ENCODE measurements at regions not wholly inside any gene's neighbourhood (a gene's known extent, or its start where the extent isn't known, plus 50 kb on each side); places are given as distances from the start of the nearest gene placed in this dataset.

DNA sequence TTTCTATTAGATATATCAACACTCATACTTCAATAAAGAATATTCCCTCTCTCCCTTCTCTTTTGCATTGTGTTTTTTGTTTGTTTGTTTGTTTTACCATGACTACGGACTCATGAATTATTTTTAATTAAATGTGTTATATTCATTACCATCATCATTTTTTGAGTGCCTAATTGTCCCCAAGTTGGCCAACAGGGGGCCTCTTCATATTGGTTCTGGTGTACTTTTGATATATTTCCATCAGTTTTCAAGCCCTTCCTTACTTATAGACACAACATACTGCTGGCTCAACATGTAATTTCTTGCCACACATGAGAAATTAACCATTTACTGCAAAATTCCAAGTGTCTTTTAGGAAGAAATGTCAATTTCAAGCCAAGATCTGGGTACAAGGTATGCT, 54.5 kb upstream of the GPC6 start:
- no peak overlapping the region for H2BK15ac ChIP-seq (ENCODE audit: low read depth, low read length)
- in situ Hi-C loops (cut with MboI; ENCODE audit: low sequenced_read_pairs), result loop anchor here (25.0 kb wide), 1 partner anchor 985 kb away; no protein-coding TSS in a partner anchor
- no peak overlapping the region for H3K4me2 ChIP-seq (ENCODE audit: low read depth, low read length)
- no peak overlapping the region for H2AK9ac ChIP-seq (replicated peaks; ENCODE audit: low read depth, low read length, poor library complexity)
- no peak overlapping the region for H2AFZ ChIP-seq (replicated peaks; ENCODE audit: low read length, poor library complexity)
- no peaks in the 10 kb centered on the region; the same call in 1 of the 2 replicates for H3K4me1 ChIP-seq (ENCODE audit: control insufficient read depth, insufficient read depth, low read length)
- no peak overlapping the region for H2BK20ac ChIP-seq (ENCODE audit: low read depth, low read length)
- H4K5ac ChIP-seq (ENCODE audit: low read depth, low read length), result no peak overlapping the region
- ChIA-PET POLR2A (ENCODE audit: unreplicated experiment) (no interaction called here), CTCF (no interaction called here)
- no peaks in the 10 kb centered on the region for H3K9me3 ChIP-seq (ENCODE audit: control insufficient read depth, insufficient read depth, low read length)
- no peaks in the 10 kb centered on the region for H3K79me1 ChIP-seq (ENCODE audit: low read depth in 1 of 2, low read length in 2 of 2)
- H3K9ac ChIP-seq (ENCODE audit: low read depth, low read length), result no peak overlapping the region
- no peak for ATAC-seq (ENCODE audit: low read depth)
- no peak overlapping the region for H2AK5ac ChIP-seq (ENCODE audit: low read depth, low read length)
- H4K91ac ChIP-seq (ENCODE audit: insufficient read depth, low read depth, low read length), result no peak overlapping the region
- H3K9me1 ChIP-seq (ENCODE audit: insufficient read depth, low read length), result no peaks in the 10 kb centered on the region
- H2BK120ac ChIP-seq (ENCODE audit: low read depth, low read length), result no peak overlapping the region
- intact Hi-C loops (cut with micrococcal nuclease), result no loop called here
- no peak overlapping the region for H3K23ac ChIP-seq (ENCODE audit: low read depth, low read length)
- H3K4me3 ChIP-seq (ENCODE audit: insufficient read depth, low read depth, low read length), result no peak overlapping the region
- no peak overlapping the region for H4K8ac ChIP-seq (ENCODE audit: low read depth in 2 of 2, low read length in 2 of 2)
- H3K18ac ChIP-seq (ENCODE audit: low read depth, low read length), result no peak overlapping the region
- no CpG with 5 or more reads among the region's 1 CpG for WGBS, 2 experiments (ENCODE audit: extremely low coverage in 2 of 2, insufficient read length in 1 of 2)
- H3K14ac ChIP-seq (replicated peaks; ENCODE audit: low read depth, low read length), result no peak overlapping the region
- no peaks in the 10 kb centered on the region for H3K36me3 ChIP-seq (ENCODE audit: control insufficient read depth, insufficient read depth, low read length)
- no peaks in the 10 kb centered on the region for H3K27me3 ChIP-seq (ENCODE audit: control insufficient read depth, insufficient read depth, low read length)
- no peak overlapping the region for H3K27ac ChIP-seq (ENCODE audit: insufficient read depth, low read length)
- H2BK5ac ChIP-seq (ENCODE audit: low read depth, low read length, poor library complexity, severe bottlenecking), result no peak overlapping the region
- no peak overlapping the region for H3K56ac ChIP-seq (ENCODE audit: extremely low read depth, insufficient read depth, low read length)
- no peak overlapping the region for H3K4ac ChIP-seq (ENCODE audit: low read depth, low read length)
- dilution Hi-C loops (cut with HindIII; ENCODE audit: low sequenced_read_pairs, unreplicated experiment), result no loop called here
- DNase-seq, result no peak
- BruUV-seq (replicated peaks), result no TSS peak
- H4K20me1 ChIP-seq (ENCODE audit: insufficient read depth, low read length), result no peaks in the 10 kb centered on the region
- TF ChIP-seq POLR2A (IDR thresholded peaks at IDR 0.05; ENCODE audit: low read depth, low read length) (no peak), MAZ (IDR thresholded peaks at IDR 0.05; ENCODE audit: borderline replicate concordance, low read depth, low read length) (no peak)
- TF ChIP-seq, protein P1, sequence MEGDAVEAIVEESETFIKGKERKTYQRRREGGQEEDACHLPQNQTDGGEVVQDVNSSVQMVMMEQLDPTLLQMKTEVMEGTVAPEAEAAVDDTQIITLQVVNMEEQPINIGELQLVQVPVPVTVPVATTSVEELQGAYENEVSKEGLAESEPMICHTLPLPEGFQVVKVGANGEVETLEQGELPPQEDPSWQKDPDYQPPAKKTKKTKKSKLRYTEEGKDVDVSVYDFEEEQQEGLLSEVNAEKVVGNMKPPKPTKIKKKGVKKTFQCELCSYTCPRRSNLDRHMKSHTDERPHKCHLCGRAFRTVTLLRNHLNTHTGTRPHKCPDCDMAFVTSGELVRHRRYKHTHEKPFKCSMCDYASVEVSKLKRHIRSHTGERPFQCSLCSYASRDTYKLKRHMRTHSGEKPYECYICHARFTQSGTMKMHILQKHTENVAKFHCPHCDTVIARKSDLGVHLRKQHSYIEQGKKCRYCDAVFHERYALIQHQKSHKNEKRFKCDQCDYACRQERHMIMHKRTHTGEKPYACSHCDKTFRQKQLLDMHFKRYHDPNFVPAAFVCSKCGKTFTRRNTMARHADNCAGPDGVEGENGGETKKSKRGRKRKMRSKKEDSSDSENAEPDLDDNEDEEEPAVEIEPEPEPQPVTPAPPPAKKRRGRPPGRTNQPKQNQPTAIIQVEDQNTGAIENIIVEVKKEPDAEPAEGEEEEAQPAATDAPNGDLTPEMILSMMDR (conservative IDR thresholded peaks at IDR 0.05; ENCODE audit: low read depth, low read length), result 0 out of 2 replicates have a peak, but pooled peaks have one; percentile 13
